ENCODE measurements at regions not wholly inside any gene's neighbourhood (a gene's known extent, or its start where the extent isn't known, plus 50 kb on each side); places are given as distances from the start of the nearest gene placed in this dataset.

DNA sequence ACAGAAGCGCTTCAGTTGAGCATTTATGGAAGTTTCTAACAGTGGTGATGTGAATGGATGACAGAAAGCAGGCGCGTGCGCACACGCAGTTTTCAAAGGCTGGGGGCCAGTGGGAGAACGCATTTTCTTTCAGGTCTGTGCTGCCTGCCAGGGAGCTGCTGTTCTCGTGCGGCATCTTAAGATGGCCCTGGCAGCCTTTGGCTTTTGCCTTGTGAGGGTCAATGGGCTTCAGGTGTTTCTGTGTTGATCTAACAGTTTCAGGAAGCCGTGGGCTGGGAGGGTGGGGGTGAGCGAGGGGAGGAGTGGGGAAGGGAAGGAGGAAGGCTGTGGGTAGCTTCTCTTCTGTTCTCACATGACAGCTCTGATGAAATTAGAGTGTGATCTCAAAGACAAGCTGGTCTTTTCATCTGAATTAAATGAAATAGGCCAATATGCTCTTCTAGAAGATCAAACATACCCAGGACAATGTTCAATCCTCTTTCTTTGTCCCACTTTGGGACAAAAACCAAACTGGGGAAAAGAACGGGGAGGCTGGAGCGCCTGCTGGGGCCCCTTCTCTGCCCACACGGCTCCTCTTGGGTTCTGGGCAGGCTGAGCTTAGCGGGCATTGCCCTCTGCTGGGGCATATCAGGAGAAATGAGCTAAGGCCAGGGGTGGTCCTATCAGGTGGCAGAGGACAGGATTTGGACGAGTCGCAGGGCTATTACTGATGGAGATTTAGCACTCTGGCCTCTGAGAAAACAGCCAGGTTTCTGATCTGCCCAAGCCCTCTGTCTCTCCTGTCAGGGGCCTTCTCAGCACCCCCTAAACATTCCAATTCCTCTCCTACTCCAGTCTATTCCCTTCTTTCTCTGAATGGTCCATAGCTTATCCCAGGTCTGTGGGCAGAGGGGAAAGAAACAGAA is 126.2 kb upstream of the LGALSL start (continued):
- no peak for TF ChIP-seq CHD7 (IDR thresholded peaks at IDR 0.05; ENCODE audit: insufficient replicate concordance, low read length)

Data from H1 (cell line).